ENCODE measurements at regions not wholly inside any gene's neighbourhood (a gene's known extent, or its start where the extent isn't known, plus 50 kb on each side); places are given as distances from the start of the nearest gene placed in this dataset.
"Not testable (repeated sequence)": the region's sequence is repeated elsewhere in the genome, so short reads cannot be mapped to it uniquely, and the experiment has no call there.

DNA sequence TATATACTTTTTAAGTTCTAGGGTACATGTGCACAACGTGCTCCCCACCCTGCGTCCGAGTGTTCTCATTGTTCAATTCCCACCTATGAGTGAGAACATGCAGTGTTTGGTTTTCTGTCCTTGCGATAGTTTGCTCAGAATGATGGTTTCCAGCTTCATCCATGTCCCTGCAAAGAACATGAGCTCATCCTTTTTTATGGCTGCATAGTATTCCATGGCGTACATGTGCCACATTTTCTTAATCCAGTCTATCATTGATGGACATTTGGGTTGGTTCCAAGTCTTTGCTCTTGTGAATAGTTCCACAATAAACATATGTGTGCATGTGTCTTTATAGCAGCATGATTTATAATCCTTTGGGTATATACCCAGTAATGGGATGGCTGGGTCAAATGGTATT, 148.1 kb upstream of the CHST15 start:
- not testable (repeated sequence) for DNase-seq

DNA sequence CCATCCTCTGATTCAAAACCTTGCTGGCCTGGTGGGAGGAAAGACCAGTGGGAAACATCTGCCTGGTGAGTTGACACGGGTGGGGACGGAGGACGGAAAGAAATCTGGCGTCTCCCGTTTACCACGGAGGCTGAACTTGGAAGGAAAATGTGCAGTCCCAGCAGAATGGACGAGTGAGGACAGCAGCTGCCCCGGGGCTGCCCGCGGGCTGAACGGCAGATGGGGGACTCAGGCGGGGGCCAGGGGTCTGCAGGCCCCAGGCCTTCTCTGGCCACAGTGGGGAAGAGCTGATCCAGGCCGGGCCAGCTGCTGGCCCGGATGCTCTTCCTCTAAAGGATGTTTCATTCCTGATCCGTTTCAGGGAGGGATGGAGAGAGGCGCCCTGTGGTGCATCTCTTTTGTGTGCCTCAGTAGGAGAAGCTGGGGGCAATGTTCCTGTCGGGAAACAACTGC, 147.5 kb upstream of the CHST15 start:
- DNase-seq: no peak

DNA sequence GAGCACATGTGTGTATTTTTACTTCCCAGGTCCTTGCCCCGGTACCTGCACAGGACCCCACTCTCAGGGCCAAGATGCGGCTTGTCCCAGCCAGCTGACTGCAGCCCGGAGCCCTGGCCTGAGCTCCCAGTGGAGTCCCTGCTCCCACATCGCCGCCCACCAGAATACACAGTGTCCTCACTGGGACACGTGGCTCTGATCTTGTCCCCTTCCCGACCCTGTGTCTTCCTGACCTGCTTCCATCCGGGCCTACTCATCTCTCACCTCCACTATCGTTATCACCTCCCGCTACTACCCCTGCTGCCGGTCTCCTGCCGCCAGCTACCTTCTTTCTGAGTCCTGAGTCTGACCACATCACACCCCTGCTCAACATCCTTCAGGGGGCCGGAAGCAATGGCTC, 146.3 kb upstream of the CHST15 start:
- no peak for DNase-seq

DNA sequence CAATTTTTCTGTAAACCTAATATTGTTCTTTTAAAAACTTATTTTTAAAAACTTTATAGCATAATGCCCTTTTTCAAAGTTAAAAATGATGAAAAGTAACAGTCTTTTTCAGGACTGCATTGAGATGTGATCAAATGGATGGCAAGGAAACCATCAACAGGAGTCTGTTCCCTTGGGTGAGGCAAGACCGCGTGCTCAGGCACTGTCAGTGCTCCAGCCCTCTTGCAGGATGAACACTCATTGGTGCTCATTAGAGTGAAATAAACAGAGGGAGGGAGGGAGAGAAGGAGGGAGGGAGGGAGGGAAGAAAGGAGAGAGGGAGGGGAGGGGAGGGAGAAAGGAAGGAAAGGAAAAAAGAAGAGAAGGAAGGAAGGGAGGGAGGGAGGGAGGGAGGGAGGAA, 145.7 kb upstream of the CHST15 start:
- no peak for DNase-seq

DNA sequence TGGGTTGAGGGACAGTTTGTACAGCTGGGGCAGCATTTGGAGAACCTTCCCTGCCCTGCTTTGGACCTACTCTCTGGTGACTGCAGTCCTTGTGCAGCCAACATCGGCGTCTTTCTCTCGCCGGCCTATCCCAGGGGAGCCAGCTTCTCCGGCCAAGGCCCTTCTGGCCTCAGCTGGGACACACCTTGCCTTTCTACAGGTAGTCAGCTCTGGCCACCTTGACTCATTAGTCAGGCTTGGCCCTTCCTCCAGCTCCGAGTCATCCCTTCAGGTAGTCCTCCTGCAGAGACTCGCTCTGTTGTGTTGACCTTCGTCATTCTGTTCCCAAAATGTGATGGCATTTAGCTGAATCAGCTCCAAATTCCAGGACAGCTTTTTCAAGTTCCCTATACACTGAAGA, 145.0 kb upstream of the CHST15 start:
- no peak for DNase-seq

DNA sequence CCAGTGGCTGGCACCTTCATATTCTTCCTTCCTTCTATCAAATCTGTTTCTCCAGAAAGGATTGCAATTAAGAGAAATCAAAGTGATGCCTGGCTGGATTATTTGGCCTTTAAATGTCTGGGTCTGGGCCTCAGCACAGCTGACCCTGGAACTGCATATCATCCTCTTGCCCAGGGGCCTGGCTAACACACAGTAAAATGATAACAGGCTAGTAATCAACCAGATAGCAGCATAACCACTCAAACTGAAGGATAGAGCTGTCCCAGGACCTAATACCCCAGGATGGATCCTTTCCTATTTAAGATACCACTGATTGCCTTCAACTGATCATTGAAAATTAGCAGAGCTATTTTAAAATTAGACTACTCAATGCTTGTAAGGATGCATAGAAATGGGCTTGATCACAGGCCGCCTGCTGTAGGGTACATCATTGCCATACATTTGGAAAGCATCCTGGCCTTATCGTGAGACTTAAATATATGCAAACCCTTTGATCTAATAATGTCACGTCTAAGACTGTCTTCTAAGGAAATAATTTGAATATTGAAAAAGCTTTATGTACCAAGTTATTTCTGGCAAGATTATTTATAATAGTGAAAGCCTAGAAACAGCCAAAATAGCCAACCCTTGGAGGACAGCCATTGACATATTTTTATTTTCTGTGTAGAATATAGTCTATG, 144.0 kb upstream of the CHST15 start:
- no peak for DNase-seq

DNA sequence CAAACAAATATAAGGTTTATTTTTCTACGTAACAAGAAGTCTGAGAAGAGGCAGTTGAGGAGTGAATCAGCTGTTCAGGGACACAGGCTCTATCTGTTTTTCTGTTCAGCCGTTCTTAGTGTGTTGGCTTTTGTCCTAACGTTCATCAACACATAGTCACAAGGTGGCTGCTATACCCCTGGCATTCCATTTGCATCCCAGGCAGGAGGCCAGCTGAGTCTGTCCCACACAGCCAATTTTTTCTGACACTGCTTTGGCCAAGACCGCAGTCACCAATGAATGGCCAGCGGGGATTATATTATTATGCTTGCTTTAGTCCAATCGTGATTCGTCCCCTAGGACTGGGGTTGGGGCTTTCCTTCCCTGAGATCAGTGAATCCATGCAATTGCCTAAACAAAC, 143.4 kb upstream of the CHST15 start:
- DNase-seq: no peak

DNA sequence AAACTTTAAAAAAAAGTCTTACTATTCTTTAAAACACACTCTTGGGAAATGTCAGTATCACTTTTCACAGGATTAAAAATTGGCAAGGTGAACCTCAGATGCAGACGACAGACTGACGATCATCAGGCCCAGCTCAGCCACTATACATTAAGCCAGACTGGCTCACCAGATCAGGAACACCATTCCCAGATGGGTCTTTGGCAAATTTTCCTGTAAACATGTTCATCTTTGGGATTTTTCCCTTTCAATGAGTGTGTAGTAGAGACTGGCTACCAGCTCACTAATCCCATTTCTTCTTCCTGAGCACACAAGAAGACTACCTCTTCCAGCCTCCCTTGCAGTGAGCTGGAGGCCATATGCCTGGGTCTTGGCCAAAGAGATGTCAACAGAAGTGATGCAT, 142.7 kb upstream of the CHST15 start:
- no peak for DNase-seq

DNA sequence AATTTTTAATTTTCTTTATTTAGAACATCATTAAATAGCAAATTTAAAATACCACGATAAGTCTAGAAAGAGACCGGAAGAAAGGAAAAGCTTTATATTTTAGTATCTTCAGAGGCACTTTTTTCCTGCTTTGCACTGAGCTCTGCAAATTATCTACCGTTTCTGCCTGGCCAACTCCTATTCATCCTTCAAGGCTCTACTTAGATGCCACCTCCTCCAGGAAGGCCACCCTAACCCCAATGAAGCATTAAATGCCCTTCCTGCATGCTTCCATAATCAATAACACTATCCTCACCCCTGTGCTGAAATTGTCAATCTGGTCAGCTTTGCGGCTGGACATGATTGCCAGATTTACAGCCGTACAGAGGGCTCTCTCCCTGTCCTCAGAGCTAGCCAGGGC, 141.8 kb upstream of the CHST15 start:
- DNase-seq: no peak

DNA sequence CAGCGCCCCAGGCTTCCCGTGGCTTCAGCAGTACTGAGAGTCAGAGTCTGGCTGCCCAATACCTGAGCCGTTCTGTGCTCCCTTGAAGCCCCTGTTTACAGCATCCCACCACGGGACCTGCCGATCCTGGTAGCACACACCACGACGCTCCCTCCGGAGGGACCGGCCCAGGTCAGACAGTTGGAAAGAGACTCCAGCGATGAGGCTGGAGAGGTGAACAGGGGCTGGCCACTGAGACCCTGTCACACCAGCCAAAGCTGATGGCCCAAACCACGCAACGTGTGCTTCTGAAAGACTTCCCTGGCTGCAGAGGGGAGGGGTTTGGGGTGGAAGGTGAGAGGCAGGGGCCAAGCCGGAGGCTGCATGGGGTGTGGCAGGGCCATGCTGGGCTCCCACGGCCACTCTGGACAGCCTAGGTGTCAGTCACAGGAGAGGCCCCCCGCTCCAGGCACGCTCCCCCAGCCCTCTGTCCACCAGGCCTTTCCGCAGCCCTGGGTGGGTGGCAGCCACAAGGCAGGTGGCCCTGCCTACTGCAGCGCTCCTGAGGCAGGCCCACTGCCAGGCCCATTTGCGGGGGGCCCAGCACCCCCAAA, 140.2 kb upstream of the CHST15 start:
- no peak for DNase-seq

DNA sequence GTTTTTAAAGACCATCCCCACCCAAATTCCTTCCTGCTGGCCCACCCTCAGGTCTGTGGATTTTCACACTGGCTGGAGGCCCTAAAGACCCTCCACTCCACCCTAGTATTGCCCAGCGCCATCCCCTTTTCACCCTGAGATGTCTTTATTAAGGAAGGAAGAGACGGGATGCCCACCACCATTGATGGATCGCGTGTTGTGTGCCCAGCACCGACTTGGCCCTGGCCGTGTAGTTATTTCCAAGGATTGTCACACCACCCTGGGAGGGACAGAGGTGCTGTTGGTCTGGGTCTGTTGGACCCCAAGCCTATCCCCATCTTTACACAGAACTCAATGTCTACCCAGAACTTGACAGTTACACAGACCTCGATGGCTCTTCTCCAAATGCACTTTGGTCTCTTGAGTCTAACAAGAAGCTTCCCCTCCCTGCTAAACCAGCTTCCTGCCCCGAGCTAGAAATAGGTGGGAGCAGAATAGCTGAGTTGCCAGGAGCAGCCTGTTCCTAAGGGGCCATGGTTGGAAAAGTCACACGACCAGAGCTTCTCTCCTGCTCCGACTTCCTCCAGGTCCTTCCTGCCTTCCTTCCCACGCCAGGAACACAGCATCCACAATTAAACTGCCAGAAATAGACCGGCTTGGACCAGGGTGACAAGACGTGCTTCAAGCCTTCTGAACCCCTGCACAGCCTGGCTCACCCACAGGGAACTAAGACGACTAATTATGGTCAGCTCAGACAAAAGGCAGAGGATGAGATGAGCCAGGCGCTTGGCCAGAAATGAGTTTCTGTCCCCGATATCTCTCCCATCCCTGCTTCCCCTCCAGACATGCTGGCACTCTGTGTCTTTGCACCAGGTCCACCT, 139.5 kb upstream of the CHST15 start:
- no peak for DNase-seq

DNA sequence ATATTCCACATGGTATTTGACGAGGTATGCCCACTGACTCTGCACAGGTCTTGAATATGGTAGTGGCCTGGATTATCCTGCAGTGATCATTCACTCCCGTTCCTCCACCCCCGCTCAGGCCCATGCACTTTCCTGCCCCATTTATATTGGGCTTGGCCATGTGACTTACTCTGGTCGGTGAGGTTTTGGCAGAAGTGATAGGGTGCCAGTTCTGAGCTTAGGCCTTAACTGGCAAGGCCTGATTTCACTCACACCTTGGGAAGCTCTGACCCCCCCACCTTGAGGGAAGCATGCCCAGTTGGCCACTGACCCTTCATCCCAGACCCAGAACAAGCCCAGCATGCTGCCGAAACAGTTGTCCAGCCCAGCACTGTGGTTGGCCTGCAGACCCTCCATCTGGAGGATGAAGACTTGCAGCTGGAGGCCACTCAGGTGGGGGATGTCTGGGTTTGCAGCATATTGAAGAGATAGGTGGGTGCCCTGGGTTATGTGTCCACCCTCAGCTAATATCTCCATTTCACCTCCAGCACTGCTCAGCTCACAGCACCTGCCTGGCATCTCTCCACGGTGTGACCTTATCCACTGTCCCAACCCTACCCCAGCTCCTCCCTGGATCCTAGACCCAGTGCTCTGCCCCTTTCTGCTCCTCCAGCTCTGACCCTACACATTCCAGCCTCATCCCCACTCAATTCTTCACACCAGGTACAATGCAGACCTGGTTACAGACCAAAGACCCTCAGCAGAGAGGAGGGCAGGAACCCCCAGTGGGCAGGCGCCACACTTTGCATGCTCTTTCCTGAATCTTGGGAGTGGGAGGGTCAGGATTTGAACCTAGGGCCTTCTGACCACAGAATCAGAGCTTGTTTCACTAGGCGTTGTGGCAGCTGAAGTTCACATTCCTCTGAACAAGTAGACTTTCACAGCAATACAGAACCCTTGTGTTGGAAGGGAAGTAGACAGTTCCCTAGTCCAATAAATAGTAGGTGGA, 138.1 kb upstream of the CHST15 start:
- no peak for DNase-seq

DNA sequence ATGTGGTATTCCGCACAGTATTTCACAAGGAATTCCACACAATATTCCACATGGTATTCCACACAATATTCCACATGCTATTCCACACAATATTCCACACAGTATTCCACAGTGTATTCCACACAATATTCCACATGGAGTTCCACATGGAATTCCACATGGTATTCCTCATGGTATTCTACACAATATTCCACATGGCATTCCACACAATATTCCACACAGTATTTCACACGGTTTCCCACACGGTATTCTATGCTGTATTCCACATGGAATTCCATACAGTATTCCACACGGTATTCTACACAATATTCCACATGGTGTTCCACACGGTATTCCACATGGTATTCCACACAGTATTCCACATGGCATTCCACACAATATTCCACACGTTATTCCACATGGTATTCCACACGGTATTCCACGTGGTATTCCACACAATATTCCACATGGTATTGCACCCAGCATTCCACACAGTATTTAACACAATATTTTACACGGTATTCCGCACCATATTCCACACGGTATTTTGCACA, 137.3 kb upstream of the CHST15 start:
- no peak for DNase-seq

DNA sequence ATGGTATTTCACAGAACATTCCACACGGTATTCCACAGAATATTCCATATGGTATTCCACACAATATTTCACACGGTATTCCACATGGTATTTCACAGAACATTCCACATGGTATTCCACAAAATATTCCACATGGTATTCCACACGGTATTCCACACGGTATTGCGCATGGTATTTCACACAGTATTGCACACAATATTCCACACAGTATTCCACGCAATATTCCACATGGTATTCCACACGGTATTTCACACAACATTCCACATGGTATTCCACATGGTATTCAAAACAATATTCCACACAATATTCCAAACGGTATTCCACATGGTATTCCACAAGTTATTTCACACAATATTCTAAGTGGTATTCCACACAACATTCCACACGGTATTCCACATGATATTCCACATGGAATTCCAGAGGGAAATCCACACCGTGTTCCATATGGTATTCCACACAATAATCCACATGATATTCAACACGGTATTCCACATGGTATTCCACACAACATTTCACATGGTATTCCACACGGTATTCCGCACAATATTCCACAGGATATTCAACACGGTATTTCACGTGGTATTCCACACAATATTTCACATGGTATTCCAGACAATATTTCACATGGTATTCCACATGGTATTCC, 136.7 kb upstream of the CHST15 start:
- DNase-seq: no peak

DNA sequence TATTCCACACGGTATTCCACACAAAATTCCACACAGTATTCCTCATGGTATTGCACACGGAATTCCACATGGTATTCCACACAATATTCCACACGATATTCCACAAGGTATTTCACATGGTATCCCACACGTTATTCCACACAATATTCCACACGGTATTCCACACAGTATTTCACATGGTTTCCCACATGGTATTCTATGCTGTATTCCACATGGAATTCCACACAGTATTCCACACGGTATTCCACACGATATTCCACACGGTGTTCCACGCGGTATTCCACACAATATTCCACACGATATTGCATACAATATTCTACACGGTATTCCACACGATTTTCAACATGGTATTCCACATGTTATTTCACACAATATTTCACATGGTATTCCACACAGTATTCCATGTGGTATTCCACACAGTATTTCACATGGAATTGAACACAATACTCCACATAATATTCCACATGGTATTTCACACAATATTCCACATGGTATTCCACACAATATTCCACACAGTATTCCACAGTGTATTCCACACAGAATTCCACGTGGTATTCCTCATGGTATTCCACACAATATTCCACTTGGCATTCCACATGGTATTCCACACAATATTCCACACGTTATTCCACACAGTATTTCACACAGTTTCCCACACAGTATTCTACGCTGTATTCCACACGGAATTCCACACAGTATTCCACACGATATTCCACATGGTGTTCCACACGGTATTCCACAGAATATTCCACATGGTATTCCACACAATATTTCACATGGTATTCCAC, 136.0 kb upstream of the CHST15 start:
- no peak for DNase-seq

DNA sequence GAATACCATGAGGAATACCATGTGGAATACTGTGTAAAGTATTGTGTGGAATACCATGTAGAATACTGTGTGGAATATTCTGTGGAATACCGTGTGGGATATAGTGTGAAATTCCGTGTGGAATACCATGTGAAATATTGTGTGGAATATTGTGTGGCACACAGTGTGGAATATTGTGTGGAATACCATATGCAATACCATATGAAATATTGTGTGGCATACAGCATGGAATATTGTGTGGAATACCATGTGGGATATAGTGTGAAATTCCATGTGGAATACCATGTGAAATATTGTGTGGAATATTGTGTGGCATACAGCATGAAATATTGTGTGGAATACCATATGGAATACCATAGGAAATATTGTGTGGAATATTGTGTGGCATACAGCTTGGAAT, 135.1 kb upstream of the CHST15 start:
- DNase-seq: no peak

DNA sequence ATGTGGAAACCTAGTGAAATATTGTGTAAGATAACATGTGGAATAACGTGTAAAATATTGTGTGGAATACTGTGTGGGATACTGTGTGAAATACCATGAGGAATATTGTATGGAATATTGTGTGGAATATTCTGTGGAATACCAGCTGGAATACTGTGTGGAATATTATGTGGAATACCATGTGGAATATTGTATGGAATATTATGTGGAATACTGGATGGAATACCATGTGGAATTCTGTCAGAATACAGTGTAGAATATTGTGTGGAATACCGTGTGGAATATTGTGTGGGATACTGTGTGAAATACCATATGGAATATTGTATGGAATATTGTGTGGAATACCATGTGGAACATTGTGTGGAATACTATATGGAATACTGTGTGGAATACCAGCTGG, 134.6 kb upstream of the CHST15 start:
- no peak for DNase-seq

DNA sequence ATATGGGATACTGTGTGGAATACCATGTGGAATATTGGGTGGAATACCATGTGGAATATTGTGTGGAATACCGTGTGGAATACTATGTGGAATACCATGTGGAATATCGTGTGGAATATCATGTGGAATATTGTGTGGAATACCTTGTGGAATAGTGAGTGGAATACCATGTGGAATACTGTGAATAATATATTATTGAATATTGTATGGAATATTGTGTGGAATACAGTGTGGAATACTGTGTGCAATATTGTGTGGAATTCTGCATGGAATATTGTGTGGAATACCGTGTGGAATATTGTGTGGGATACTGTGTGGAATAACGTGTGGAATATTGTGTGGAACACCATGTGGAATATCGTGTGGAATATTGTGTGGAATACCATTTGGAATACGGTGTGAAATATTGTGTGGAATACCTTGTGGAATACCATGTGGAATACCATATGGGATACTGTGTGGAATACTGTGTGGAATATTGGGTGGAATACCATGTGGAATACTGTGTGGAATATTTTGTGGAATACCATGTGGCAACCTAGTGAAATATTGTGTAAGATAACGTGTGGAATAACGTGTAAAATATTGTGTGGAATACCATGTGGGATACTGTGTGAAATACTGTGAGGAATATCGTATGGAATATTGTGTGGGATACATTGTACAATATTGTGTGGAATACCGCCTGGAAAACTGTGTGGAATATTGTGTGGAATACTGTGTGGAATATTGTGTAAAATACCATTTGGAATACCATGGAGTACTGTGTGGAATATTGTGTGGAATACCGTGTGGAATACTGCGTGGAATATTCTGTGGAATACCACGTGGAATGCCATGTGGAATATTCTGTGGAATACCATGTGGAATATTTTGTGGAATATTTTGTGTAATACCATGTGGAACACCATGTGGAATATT, 133.9 kb upstream of the CHST15 start:
- no peak for DNase-seq

DNA sequence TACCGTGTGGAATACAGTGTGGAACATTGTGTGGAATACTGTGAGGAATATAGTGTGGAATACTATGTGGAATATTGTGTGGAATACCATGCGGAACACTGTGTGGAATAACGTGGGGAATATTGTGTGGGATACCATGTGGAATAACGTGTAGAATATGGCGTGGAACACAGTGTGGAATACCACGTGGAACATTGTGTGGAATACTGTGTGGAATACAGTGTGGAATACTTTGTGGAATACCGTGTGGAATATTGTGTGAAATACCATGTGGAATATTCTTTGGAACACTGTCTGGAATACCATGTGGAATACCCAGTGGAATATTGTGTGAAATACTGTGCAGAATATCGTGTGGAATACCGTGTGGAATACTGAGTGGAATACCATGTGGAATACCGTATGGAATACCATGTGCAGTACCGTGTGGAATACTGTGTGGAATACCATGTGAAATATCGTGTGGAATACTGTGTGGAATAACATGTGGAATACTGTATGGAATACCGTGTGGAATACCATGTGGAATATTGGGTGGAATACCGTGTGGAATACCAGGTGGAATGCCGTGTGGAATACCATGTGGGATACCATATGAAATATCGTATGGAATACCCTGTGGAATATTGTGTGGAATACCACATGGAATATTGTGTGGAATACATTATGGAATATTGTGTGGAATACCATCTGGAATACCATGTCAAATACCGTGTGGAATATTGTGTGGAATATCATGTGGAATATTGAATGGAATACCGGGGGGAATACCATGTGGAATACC, 133.1 kb upstream of the CHST15 start:
- no peak for DNase-seq
